HEK293 (cell line): ENCODE measurements at regions not wholly inside any gene's neighbourhood (a gene's known extent, or its start where the extent isn't known, plus 50 kb on each side); places are given as distances from the start of the nearest gene placed in this dataset.

Source experiments
- CTCF ChIA-PET: fragments of 350-600 bp; formaldehyde crosslinking; extraction: SDS; loops from one replicate; lab custom pipeline; 2021; ENCODE audit warnings: antibody characterized with exemption; lab: Yijun Ruan, JAX
- POLR2A ChIA-PET: fragments of 300-600 bp; formaldehyde crosslinking; extraction: SDS; loops from one replicate; lab custom pipeline; 2020; ENCODE audit warnings: antibody characterized with exemption, inconsistent platforms; lab: Yijun Ruan, JAX
- H3K27ac ChIP-seq: fragments of 200-500 bp; sonication (Bioruptor generic); 2 replicates; pipeline ENCODE4 v1.5.1; 2014; ENCODE audit warnings: low read depth, low read length, control low read depth, inconsistent platforms; ENCODE audit errors: extremely low read depth
- H3K36me3 ChIP-seq, 2 experiments: fragments of 200-500 bp in 1 of 2; sonication (Bioruptor generic) in 1 of 2; 1 replicate in 1 of 2; 2 replicates in 1 of 2; pipeline ENCODE4 v1.5.1; 2014 to 2017; ENCODE audit warnings: inconsistent platforms in 2 of 2, low read length in 2 of 2; ENCODE audit not compliant: control insufficient read depth in 2 of 2, insufficient read depth in 1 of 2
- H3K4me1 ChIP-seq: fragments of 200-500 bp; sonication (Bioruptor generic); 2 replicates; pipeline ENCODE4 v1.5.1; 2014; ENCODE audit warnings: mild to moderate bottlenecking, low read length, inconsistent platforms; ENCODE audit not compliant: control insufficient read depth, insufficient read depth
- H3K4me3 ChIP-seq: 2 replicates; pipeline ENCODE4 v1.5.1; 2011; ENCODE audit warnings: low read depth, mild to moderate bottlenecking, control low read depth, low read length, moderate library complexity
- H3K9me3 ChIP-seq: fragments of 200-500 bp; sonication (Bioruptor generic); 2 replicates; pipeline ENCODE4 v1.5.1; 2014; ENCODE audit warnings: low read depth, low read length, inconsistent platforms; ENCODE audit not compliant: control insufficient read depth, insufficient read depth
- EGR2 ChIP-seq: fragments of 450-650 bp; formaldehyde crosslinking; IDR thresholded peaks from 2 replicates; pipeline ENCODE4 v1.5.1; 2016; ENCODE audit warnings: low read depth, missing biosample characterization, missing genetic modification characterization
- FEZF1 ChIP-seq: fragments of 450-650 bp; formaldehyde crosslinking; IDR thresholded peaks from 2 replicates; pipeline ENCODE4 v1.5.1; 2016; ENCODE audit warnings: missing biosample characterization, missing genetic modification characterization
- HOXA7 ChIP-seq: sonication (generic); formaldehyde crosslinking; IDR thresholded peaks from 2 replicates; pipeline ENCODE4 v1.8.1; 2022; ENCODE audit warnings: missing genetic modification reagents, borderline replicate concordance
- PRDM2 ChIP-seq: fragments of 450-650 bp; formaldehyde crosslinking; IDR thresholded peaks from 2 replicates; pipeline ENCODE4 v1.5.1; 2016; ENCODE audit warnings: missing biosample characterization, missing genetic modification characterization, borderline replicate concordance
- ZBTB20 ChIP-seq: fragments of 450-650 bp; formaldehyde crosslinking; IDR thresholded peaks from 2 replicates; pipeline ENCODE4 v1.5.1; 2016; ENCODE audit warnings: missing biosample characterization, missing genetic modification characterization
- ZFP3 ChIP-seq: fragments of 450-650 bp; formaldehyde crosslinking; IDR thresholded peaks from 2 replicates; pipeline ENCODE4 v1.5.1; 2016; ENCODE audit warnings: low read depth, missing biosample characterization, missing genetic modification characterization
- ZNF114 ChIP-seq: fragments of 450-650 bp; formaldehyde crosslinking; IDR thresholded peaks from 2 replicates; pipeline ENCODE4 v1.5.0; 2017; ENCODE audit warnings: missing biosample characterization, missing genetic modification characterization
- ZNF157 ChIP-seq: fragments of 450-650 bp; formaldehyde crosslinking; IDR thresholded peaks from 2 replicates; pipeline ENCODE4 v1.5.1; 2016; ENCODE audit warnings: missing biosample characterization, missing genetic modification characterization
- ZNF24 ChIP-seq: fragments of 450-650 bp; formaldehyde crosslinking; IDR thresholded peaks from 2 replicates; pipeline ENCODE4 v1.5.1; 2016; ENCODE audit warnings: missing biosample characterization, missing genetic modification characterization
- ZNF398 ChIP-seq: fragments of 450-650 bp; formaldehyde crosslinking; IDR thresholded peaks from 2 replicates; pipeline ENCODE4 v1.5.1; 2017; ENCODE audit warnings: missing biosample characterization, missing genetic modification characterization
- ZNF433 ChIP-seq: fragments of 450-650 bp; formaldehyde crosslinking; IDR thresholded peaks from 2 replicates; pipeline ENCODE4 v1.5.1; 2016; ENCODE audit warnings: missing biosample characterization, missing genetic modification characterization, low read depth
- ZNF558 ChIP-seq: fragments of 450-650 bp; formaldehyde crosslinking; IDR thresholded peaks from 2 replicates; pipeline ENCODE4 v1.5.1; 2016; ENCODE audit warnings: missing biosample characterization, missing genetic modification characterization
- ZNF560 ChIP-seq: fragments of 450-650 bp; formaldehyde crosslinking; IDR thresholded peaks from 2 replicates; pipeline ENCODE4 v1.5.1; 2017; ENCODE audit warnings: missing biosample characterization, missing genetic modification characterization, borderline replicate concordance
- ZNF777 ChIP-seq: fragments of 450-650 bp; formaldehyde crosslinking; IDR thresholded peaks from 2 replicates; pipeline ENCODE4 v1.5.1; 2017; ENCODE audit warnings: missing biosample characterization, missing genetic modification characterization, borderline replicate concordance
- ZNF791 ChIP-seq: fragments of 450-650 bp; formaldehyde crosslinking; IDR thresholded peaks from 2 replicates; pipeline ENCODE4 v1.5.1; 2016; ENCODE audit warnings: missing biosample characterization, missing genetic modification characterization
- TF ChIP-seq, protein P1 (sequence below): fragments of 450-650 bp; formaldehyde crosslinking; optimal IDR thresholded peaks from 2 replicates; pipeline ENCODE3; 2016; ENCODE audit warnings: missing biosample characterization, mild to moderate bottlenecking, missing genetic modification characterization
- TF ChIP-seq, protein P2 (sequence below): fragments of 450-650 bp; formaldehyde crosslinking; IDR thresholded peaks from 2 replicates; pipeline ENCODE4 v1.5.1; 2016; ENCODE audit warnings: missing biosample characterization, missing genetic modification characterization
- TF ChIP-seq, protein P3 (sequence below): fragments of 450-650 bp; formaldehyde crosslinking; IDR thresholded peaks from 2 replicates; pipeline ENCODE4 v1.5.1; 2016; ENCODE audit warnings: missing biosample characterization, missing genetic modification characterization

DNA sequence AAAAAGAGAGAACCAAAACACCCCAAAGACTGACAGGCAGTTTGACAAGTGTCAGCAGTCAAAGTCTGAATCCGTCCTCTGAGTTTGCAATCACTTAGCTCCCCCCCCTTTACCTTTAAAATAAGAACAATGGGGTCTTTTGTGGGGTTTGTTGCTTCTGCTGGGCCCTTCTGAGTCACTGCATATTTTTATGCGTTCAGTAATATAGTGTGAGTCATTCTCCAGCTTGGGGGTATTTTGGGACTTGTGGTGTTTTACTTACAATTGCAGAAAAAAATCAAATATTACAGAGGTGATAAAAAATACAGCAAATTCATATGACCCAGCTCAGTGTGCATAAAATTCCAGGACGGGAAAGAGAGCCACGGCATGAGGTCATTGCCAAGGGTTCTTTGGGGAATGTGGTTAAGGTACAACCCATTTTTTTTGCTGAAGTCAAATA, 120.1 kb downstream of the CYLD start (continued):
- TF ChIP-seq ZNF558 (tag by site-specific recombination) (peak; percentile 55; the same call in 1 of the 2 replicates), ZNF24 (tag by site-specific recombination) (no peak), EGR2 (tag by site-specific recombination) (no peak)

DNA sequence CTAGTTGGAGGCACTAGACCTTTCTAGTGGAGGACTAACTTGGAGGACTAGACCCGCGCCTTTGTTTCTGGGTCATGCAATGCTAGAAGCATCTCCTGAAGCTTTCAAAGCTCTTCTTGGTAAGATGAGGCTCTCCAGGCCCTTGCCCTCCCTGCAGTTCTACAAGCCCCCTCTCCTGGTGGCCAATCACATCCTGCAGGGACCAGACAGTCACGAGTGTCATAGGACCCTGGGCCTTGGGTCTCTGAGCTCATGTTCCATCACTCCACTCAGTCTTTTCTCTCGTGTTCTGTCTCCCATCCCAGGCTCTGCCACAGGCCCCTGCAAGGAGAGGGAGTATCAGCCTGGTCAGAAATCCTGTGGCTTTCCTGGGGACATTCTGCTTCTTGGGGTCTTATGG, 119.6 kb downstream of the CYLD start:
- CTCF ChIA-PET: interaction anchor here (0.6 to 2.0 kb wide), 2 partner anchors 13 to 55 kb away, joined by 3 to 8 read pairs; no protein-coding TSS in a partner anchor
- H3K36me3 ChIP-seq: no peaks in the 10 kb centered on the region
- H3K4me1 ChIP-seq: peaks cover 3% of the 10 kb centered on the region; the same call in 1 of the 2 replicates
- TF ChIP-seq ZNF791 (no peak), HOXA7 (CRISPR knock-in tag) (no peak), FEZF1 (tag by site-specific recombination) (no peak), EGR2 (tag by site-specific recombination) (no peak), ZNF114 (tag by site-specific recombination) (no peak)
- TF ChIP-seq, protein P1, sequence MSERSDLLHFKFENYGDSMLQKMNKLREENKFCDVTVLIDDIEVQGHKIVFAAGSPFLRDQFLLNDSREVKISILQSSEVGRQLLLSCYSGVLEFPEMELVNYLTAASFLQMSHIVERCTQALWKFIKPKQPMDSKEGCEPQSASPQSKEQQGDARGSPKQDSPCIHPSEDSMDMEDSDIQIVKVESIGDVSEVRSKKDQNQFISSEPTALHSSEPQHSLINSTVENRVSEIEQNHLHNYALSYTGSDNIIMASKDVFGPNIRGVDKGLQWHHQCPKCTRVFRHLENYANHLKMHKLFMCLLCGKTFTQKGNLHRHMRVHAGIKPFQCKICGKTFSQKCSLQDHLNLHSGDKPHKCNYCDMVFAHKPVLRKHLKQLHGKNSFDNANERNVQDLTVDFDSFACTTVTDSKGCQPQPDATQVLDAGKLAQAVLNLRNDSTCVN: no peak
- TF ChIP-seq, protein P2, sequence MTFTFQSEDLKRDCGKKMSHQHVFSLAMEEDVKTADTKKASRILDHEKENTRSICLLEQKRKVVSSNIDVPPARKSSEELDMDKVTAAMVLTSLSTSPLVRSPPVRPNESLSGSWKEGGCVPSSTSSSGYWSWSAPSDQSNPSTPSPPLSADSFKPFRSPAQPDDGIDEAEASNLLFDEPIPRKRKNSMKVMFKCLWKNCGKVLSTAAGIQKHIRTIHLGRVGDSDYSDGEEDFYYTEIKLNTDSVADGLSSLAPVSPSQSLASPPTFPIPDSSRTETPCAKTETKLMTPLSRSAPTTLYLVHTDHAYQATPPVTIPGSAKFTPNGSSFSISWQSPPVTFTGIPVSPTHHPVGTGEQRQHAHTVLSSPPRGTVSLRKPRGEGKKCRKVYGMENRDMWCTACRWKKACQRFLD (tag by site-specific recombination): no peak
- no peak overlapping the region for H3K27ac ChIP-seq
- POLR2A ChIA-PET: no interaction called here
- no peak overlapping the region for H3K4me3 ChIP-seq
- no peaks in the 10 kb centered on the region for H3K9me3 ChIP-seq

DNA sequence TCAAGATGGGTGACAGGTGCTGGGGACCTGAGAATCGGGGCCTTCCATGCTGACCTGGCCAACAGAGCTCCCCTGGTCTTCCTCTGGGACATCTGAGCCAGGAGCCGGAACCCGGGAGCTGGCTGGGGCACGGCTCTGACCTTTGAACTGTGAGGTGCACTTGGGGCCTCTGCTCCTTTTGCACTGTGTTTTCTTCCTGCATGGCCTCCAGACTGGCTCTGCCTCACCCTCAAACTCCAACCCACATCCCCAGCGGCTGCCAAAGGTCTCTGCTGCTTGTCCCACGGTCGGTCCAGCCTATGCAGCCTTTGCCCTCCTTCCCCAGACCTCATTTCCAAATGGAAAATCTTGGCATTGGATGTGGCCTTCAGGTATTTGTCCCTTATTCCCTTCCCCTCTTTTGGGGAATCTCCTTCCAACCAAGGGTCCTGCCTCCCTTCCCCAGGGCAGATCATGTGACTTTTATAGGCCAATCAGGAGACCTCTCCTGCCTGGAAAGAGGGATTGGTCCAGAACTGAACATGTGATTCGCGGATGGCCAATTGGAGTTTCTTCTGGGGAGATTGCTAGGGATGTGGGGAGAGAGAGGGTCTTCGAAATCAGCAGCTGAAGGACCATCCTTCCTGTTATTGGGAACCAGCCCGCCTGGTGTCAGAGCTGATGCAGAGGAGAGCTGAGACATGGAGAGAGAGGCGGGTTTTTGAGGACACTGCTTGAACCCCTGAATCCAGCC, 117.9 kb downstream of the CYLD start:
- Histone ChIP-seq H3K4me1 (peaks cover 3% of the 10 kb centered on the region; the same call in 1 of the 2 replicates), H3K36me3 (no peaks in the 10 kb centered on the region), H3K9me3 (no peaks in the 10 kb centered on the region), H3K27ac (no peak overlapping the region), H3K4me3 (no peak overlapping the region)
- POLR2A ChIA-PET: no interaction called here
- CTCF ChIA-PET: interaction anchor here (2.0 kb wide), 1 partner anchor 53 kb away, joined by 8 read pairs; no protein-coding TSS in a partner anchor
- TF ChIP-seq ZNF560 (tag by site-specific recombination): no peak
- no peak for TF ChIP-seq ZNF398 (tag by site-specific recombination)
- no peak for TF ChIP-seq ZNF157 (tag by site-specific recombination)
- TF ChIP-seq, protein P3, sequence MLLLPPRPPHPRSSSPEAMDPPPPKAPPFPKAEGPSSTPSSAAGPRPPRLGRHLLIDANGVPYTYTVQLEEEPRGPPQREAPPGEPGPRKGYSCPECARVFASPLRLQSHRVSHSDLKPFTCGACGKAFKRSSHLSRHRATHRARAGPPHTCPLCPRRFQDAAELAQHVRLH (tag by site-specific recombination): no peak
- TF ChIP-seq ZNF777 (tag by site-specific recombination): no peak
- no peak for TF ChIP-seq ZNF433 (tag by site-specific recombination)
- no peak for TF ChIP-seq PRDM2 (tag by site-specific recombination)
- TF ChIP-seq ZBTB20 (tag by site-specific recombination): no peak
- TF ChIP-seq, protein P1: no peak
- no peak for TF ChIP-seq ZFP3 (tag by site-specific recombination)
